ENCODE measurements at regions not wholly inside any gene's neighbourhood (a gene's known extent, or its start where the extent isn't known, plus 50 kb on each side); places are given as distances from the start of the nearest gene placed in this dataset.
A peak's percentile ranks its signal among the peaks of the same experiment; 100 is the strongest.

GRCh38 chr11:104830508-104830907, 67.8 kb downstream of the CASP12 start:
- DNase-seq (ENCODE audit: low spot score): no peak

GRCh38 chr11:104830080-104830479, 68.2 kb downstream of the CASP12 start:
- peak; percentile 21 for DNase-seq (ENCODE audit: low spot score)

GRCh38 chr11:104826772-104827171, 71.5 kb downstream of the CASP12 start:
- no peak for DNase-seq (ENCODE audit: low spot score)

GRCh38 chr11:104823657-104824056, 74.6 kb downstream of the CASP12 start:
- DNase-seq (ENCODE audit: low spot score): no peak

GRCh38 chr11:104820431-104820830, 77.8 kb downstream of the CASP12 start:
- no peak for DNase-seq (ENCODE audit: low spot score)

GRCh38 chr11:104819603-104820002, 78.7 kb downstream of the CASP12 start:
- no peak for DNase-seq (ENCODE audit: low spot score)

GRCh38 chr11:104819107-104819506, 79.2 kb downstream of the CASP12 start:
- no peak for DNase-seq (ENCODE audit: low spot score)

- DNase-seq (ENCODE audit: low spot score): no peak
These were observed 80.3 kb downstream of the CASP12 start for GRCh38 chr11:104817973-104818372.

- DNase-seq (ENCODE audit: low spot score): no peak
These were observed 84.7 kb downstream of the CASP12 start for GRCh38 chr11:104813532-104813931.

- no peak for DNase-seq (ENCODE audit: low spot score)
These were observed 86.0 kb downstream of the CASP12 start for GRCh38 chr11:104812103-104812788.

- DNase-seq (ENCODE audit: low spot score): no peak
These were observed 94.5 kb downstream of the CASP12 start for GRCh38 chr11:104803776-104804175.

- no peak for DNase-seq (ENCODE audit: low spot score)
These were observed 99.0 kb downstream of the CASP12 start for GRCh38 chr11:104799251-104799650.

GRCh38 chr11:104798789-104799188, 99.5 kb downstream of the CASP12 start:
- no peak for DNase-seq (ENCODE audit: low spot score)

- no peak for DNase-seq (ENCODE audit: low spot score)
These were observed 102.0 kb downstream of the CASP12 start for GRCh38 chr11:104796301-104796700.

- DNase-seq (ENCODE audit: low spot score): no peak
These were observed 102.6 kb downstream of the CASP12 start for GRCh38 chr11:104795501-104796213.

GRCh38 chr11:104792861-104793260, 105.4 kb downstream of the CASP12 start:
- no peak for DNase-seq (ENCODE audit: low spot score)

- no peak for DNase-seq (ENCODE audit: low spot score)
These were observed 106.4 kb downstream of the CASP12 start for GRCh38 chr11:104791896-104792295.

- no peak for DNase-seq (ENCODE audit: low spot score)
These were observed 113.4 kb downstream of the CASP12 start for GRCh38 chr11:104784684-104785460.

GRCh38 chr11:104783241-104783640, 115.0 kb downstream of the CASP12 start:
- no peak for DNase-seq (ENCODE audit: low spot score)

GRCh38 chr11:104782377-104782754, 115.9 kb downstream of the CASP12 start:
- DNase-seq (ENCODE audit: low spot score): no peak

GRCh38 chr11:104781719-104782376, 116.4 kb downstream of the CASP12 start:
- DNase-seq (ENCODE audit: low spot score): no peak

- no peak for DNase-seq (ENCODE audit: low spot score)
These were observed 117.2 kb downstream of the CASP12 start for GRCh38 chr11:104781037-104781436.
